ENCODE measurements at regions not wholly inside any gene's neighbourhood (a gene's known extent, or its start where the extent isn't known, plus 50 kb on each side); places are given as distances from the start of the nearest gene placed in this dataset.

- no peak for TF ChIP-seq CTCF (IDR thresholded peaks at IDR 0.05)
- no peak for TF ChIP-seq POLR2A (IDR thresholded peaks at IDR 0.05)
- no peak for TF ChIP-seq EP300 (IDR thresholded peaks at IDR 0.05; ENCODE audit: low read depth)
Measured at GRCh38 chr14:55976655-55977054, 141.6 kb upstream of the PELI2 start.
